Muscle of leg (tissue), 3 donors: ENCODE measurements at regions not wholly inside any gene's neighbourhood (a gene's known extent, or its start where the extent isn't known, plus 50 kb on each side); places are given as distances from the start of the nearest gene placed in this dataset.

ENCODE experiments used
- DNase-seq: peaks from one replicate; pipeline ENCODE4 v3.0.0; 2013
- H3K27ac ChIP-seq: one replicate; pipeline ENCODE4 v1.5.1; 2013; ENCODE audit warnings: mild to moderate bottlenecking, low read length, control low read depth
- H3K27me3 ChIP-seq: one replicate; pipeline ENCODE4 v1.6.1; 2013; ENCODE audit warnings: low read length; ENCODE audit not compliant: control insufficient read depth, insufficient read depth
- H3K36me3 ChIP-seq: one replicate; pipeline ENCODE4 v1.6.1; 2013; ENCODE audit warnings: low read length; ENCODE audit not compliant: control insufficient read depth, insufficient read depth
- H3K4me1 ChIP-seq: one replicate; pipeline ENCODE4 v1.6.1; 2013; ENCODE audit warnings: low read length; ENCODE audit not compliant: control insufficient read depth, insufficient read depth
- H3K4me3 ChIP-seq: one replicate; pipeline ENCODE4 v1.5.1; 2013; ENCODE audit warnings: low read length, control low read depth
- H3K9me3 ChIP-seq: replicated peaks from 2 replicates; pipeline ENCODE4 v1.6.1; 2013; ENCODE audit warnings: low read depth, low read length; ENCODE audit not compliant: control insufficient read depth
- WGBS: methylation state at CpG from one replicate; pipeline ENCODE4 v1.1.5; 2013; ENCODE audit warnings: missing lambda C conversion rate; ENCODE audit not compliant: insufficient coverage; 5-methylcytosine and 5-hydroxymethylcytosine counted together

DNA sequence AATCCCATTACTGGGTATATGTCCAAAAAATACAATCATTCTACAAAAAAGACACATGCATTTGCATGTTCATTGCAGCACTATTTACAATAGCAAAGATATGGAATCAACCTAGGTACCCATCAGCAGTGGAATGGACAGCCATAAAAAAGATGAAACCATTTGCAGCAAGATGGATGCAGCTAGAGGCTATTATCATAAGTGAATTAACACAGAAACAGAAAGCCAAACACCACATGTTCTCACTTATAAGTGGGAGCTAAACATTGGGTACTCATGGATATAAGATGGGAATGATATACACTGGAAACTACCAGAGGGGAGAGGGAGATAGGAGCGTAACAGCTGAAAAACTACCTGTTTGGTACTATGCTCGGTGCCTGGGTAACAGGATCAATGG, 154.0 kb downstream of the TMEM26 start:
- DNase-seq, result no peak
- H3K27ac ChIP-seq, result no peak overlapping the region
- no peak overlapping the region for H3K4me3 ChIP-seq
- H3K9me3 ChIP-seq, result peaks cover 3% of the 10 kb centered on the region
- peaks cover 2% of the 10 kb centered on the region for H3K4me1 ChIP-seq
- no peaks in the 10 kb centered on the region for H3K36me3 ChIP-seq
- no peaks in the 10 kb centered on the region for H3K27me3 ChIP-seq
- WGBS, result no CpG with 5 or more reads among the region's 2 CpGs

GRCh38 chr10:61298194-61298593, 155.0 kb downstream of the TMEM26 start:
- H3K27ac ChIP-seq, result no peak overlapping the region
- H3K4me1 ChIP-seq, result no peaks in the 10 kb centered on the region
- no peak for DNase-seq
- H3K9me3 ChIP-seq, result peaks cover 3% of the 10 kb centered on the region
- no peaks in the 10 kb centered on the region for H3K36me3 ChIP-seq
- WGBS, result no CpG with 5 or more reads among the region's 3 CpGs
- H3K27me3 ChIP-seq, result no peaks in the 10 kb centered on the region
- H3K4me3 ChIP-seq, result no peak overlapping the region

DNA sequence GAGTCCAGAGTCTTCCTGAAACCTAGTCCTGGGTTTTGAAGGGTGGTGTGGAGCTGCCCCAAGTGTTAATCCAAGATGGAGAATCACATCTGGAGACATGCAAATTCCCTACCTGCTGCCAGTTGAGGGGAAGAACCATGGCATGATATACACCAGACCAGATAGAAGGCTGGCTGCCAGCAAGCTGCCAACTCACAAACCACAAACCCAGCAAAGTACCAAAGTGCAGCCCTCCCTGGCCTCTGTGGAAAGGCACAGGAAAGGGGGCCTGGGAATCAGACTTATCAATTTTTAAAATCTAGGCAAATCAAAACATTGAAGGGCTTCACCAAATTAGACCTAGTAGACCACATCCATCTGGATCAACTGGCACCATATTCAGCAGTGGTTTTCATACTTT, 157.0 kb downstream of the TMEM26 start:
- DNase-seq, result no peak
- Histone ChIP-seq H3K27ac (no peak overlapping the region), H3K4me3 (no peak overlapping the region), H3K9me3 (peaks cover 3% of the 10 kb centered on the region), H3K27me3 (no peaks in the 10 kb centered on the region), H3K36me3 (no peaks in the 10 kb centered on the region), H3K4me1 (no peaks in the 10 kb centered on the region)

DNA sequence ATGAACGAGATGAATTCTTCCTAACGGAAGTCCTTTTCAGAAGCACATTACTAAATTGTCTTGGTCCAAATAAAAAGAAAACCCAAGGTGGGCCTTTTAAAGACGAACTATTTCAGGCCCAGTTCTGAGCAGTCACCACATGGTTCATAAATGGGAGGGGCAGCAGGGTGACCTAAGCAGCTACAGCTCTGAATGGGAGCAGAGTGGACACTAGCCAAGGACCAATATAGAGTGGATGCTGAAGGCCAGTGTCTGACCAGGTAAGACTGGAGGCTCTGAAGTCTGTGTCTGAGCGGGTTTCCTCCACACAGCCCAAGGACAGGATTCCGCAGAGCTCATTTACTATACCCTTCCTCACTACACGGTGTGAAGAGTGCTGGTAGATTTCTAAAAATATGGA, 159.1 kb downstream of the TMEM26 start:
- WGBS, result 90% methylated on average over 2 of the region's 6 CpGs
- Histone ChIP-seq H3K4me3 (no peak overlapping the region), H3K27ac (no peak overlapping the region), H3K27me3 (no peaks in the 10 kb centered on the region), H3K4me1 (no peaks in the 10 kb centered on the region), H3K9me3 (peaks cover 3% of the 10 kb centered on the region), H3K36me3 (no peaks in the 10 kb centered on the region)
- peak; percentile 18 for DNase-seq

GRCh38 chr10:61289813-61290212, 163.4 kb downstream of the TMEM26 start:
- no peaks in the 10 kb centered on the region for H3K4me1 ChIP-seq
- H3K4me3 ChIP-seq, result no peak overlapping the region
- no peak for DNase-seq
- H3K27me3 ChIP-seq, result no peaks in the 10 kb centered on the region
- no peaks in the 10 kb centered on the region for H3K36me3 ChIP-seq
- H3K9me3 ChIP-seq, result peaks cover 3% of the 10 kb centered on the region
- no CpG with 5 or more reads among the region's 2 CpGs for WGBS
- no peak overlapping the region for H3K27ac ChIP-seq

DNA sequence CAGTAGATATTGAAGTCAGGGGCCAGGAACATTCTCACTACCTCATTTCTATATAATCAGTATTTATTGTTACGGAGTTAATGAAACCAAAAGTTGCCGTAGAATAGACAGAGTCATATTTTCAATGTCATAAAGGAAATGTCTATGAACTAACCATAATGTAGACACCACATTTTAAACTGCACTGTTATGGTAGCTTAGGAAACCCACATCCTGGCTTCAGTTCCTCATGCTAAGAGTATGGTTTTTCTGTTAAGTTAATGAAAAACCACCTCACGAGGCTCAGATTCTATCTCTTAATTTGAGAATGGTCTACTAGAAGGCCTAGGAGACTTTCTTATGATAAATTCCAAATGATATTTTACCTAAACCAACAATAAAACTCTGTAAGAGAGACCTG, 166.5 kb downstream of the TMEM26 start:
- no peaks in the 10 kb centered on the region for H3K36me3 ChIP-seq
- no peak overlapping the region for H3K27ac ChIP-seq
- H3K4me3 ChIP-seq, result no peak overlapping the region
- DNase-seq, result peak; percentile 45
- no CpG with 5 or more reads among the region's 3 CpGs for WGBS
- H3K4me1 ChIP-seq, result no peaks in the 10 kb centered on the region
- H3K9me3 ChIP-seq, result peaks cover 3% of the 10 kb centered on the region
- no peaks in the 10 kb centered on the region for H3K27me3 ChIP-seq

DNA sequence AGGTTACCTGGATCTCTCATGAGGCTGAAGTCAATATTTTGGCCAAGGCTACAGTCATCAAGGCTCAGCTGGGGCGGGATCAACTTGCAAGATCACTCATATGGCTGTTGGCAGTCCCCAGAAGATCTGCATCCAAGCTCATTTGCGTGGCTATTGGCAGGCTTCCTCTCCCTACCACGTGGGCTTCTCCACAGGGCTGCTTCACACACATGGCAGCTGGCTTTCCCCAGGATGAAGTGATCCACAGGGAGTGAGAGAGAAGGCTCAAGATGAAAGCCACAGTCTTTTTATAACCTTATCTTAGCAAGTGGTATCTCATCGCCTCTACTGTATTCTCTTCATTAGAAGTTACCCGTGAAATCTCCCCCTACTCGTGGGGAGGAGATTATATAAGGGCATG, 167.4 kb downstream of the TMEM26 start:
- H3K36me3 ChIP-seq, result no peaks in the 10 kb centered on the region
- H3K27me3 ChIP-seq, result no peaks in the 10 kb centered on the region
- H3K27ac ChIP-seq, result no peak overlapping the region
- H3K4me3 ChIP-seq, result no peak overlapping the region
- peak; percentile 19 for DNase-seq
- peaks cover 3% of the 10 kb centered on the region for H3K9me3 ChIP-seq
- H3K4me1 ChIP-seq, result no peaks in the 10 kb centered on the region
- 0% methylated on average over 1 of the region's 6 CpGs for WGBS

DNA sequence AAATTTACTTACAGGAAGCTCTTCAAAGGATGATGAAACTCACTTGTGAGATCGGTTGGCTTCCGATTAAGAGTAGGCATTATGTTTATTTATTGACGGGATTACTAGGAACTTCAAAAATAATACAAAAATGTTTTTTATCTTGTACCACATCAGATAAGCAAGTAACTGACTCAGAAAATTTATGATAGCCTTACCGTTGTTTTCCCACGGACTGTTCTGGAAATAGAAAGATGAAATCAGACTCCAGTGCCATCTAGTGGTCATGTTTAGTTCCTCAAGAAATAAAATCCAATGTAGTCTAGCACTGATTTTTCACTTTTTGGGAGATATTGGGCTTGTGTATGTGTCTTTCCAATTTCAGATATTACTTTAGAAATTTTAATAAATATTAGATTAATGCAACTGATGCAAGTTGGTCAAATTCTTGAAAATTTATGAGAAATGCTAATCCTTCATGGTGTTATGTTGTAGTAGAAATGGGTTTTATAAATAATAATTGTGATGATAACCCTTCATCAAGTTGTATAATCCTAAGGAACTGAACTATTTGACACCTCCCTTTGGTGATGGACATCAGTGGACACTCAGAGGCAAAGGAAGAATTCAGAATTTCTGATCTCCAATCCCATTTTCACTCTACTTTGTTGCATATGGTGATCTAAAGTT, 168.8 kb downstream of the TMEM26 start:
- Histone ChIP-seq H3K4me3 (no peak overlapping the region), H3K27me3 (no peaks in the 10 kb centered on the region), H3K36me3 (no peaks in the 10 kb centered on the region), H3K4me1 (no peaks in the 10 kb centered on the region), H3K27ac (no peak overlapping the region), H3K9me3 (peaks cover 3% of the 10 kb centered on the region)
- peak; percentile 83 for DNase-seq
- no CpG with 5 or more reads among the region's 5 CpGs for WGBS

DNA sequence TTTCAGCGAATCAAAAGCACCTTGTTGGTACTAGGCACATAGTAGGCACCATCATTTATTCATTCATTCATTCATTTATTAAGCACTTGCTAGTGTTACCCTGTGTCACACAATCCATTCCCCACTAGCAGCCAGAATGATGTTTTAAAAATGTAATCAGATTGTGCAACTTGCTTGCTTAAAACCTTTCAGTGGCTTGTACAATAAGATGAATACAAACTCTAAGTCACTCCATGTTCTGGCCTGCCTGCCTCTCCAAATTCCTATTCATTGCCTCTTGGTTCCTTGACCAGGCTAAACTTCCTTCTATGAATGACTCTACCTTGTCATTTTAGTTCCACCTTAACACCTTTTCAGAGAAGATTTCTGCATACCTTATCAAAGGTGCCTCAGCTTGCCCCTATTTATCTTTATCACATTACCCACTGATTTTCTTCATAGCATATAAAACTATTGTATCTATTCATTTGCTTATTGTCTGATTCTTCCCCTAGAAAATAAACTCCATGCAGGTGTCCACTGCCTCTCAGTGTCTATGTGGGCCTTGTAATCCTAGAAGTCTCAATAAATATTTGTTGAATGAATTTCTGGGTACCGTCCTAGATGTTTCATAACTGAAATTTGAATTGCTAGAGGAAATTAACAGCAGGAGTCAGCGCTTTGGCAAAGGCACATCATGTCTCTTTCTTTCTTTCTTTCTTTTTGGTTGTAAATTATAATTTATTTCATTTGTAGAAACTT, 169.5 kb downstream of the TMEM26 start:
- no peak for DNase-seq
- no CpG with 5 or more reads among the region's 3 CpGs for whole genome bisulfite sequencing
- Histone ChIP-seq H3K27ac (no peak overlapping the region), H3K4me1 (no peaks in the 10 kb centered on the region), H3K9me3 (peaks cover 3% of the 10 kb centered on the region), H3K36me3 (no peaks in the 10 kb centered on the region), H3K4me3 (no peak overlapping the region), H3K27me3 (no peaks in the 10 kb centered on the region)

- Histone ChIP-seq H3K27me3 (no peaks in the 10 kb centered on the region), H3K27ac (no peak overlapping the region), H3K9me3 (peaks cover 3% of the 10 kb centered on the region), H3K4me1 (no peaks in the 10 kb centered on the region), H3K36me3 (no peaks in the 10 kb centered on the region), H3K4me3 (no peak overlapping the region)
- WGBS, result no CpG with 5 or more reads among the region's 2 CpGs
- no peak for DNase-seq
Measured at GRCh38 chr10:61283066-61283465, 170.1 kb downstream of the TMEM26 start.
